ENCODE measurements at regions not wholly inside any gene's neighbourhood (a gene's known extent, or its start where the extent isn't known, plus 50 kb on each side); places are given as distances from the start of the nearest gene placed in this dataset.

DNA sequence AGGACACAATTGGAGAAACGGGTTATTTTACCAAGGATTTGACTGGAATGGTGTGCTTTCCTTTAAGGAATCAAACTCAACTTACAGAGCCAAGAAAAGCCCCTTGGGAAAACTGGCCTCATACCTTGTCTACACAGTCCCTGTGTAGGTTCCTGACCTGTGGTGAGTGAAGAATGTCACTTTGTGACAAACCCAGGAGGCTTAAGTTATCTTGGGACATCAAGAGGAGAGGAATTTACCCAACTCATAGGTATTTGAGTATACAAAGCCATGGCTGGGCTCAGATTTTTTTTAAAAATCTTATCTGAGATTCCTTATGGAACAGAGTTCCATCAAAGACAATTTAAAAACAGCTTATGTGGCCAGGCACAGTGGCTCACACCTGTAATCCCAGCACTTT, 112.1 kb downstream of the EIF4E start:
- no peak for DNase-seq
- WGBS, result no CpG with 5 or more reads among the region's 1 CpG
- no peak overlapping the region for H3K23ac ChIP-seq (ENCODE audit: low read length in 2 of 2)
- H2BK12ac ChIP-seq (ENCODE audit: low read length in 2 of 2), result no peak overlapping the region
- H3K4ac ChIP-seq (ENCODE audit: low read depth in 1 of 2, low read length in 2 of 2), result no peak overlapping the region
- H3K14ac ChIP-seq (ENCODE audit: low read length in 2 of 2), result no peak overlapping the region
- no peaks in the 10 kb centered on the region for H3K79me1 ChIP-seq (replicated peaks; ENCODE audit: low read length, poor library complexity, severe bottlenecking)
- H3K27ac ChIP-seq (ENCODE audit: low read length, poor library complexity, severe bottlenecking), result no peak overlapping the region
- no peak overlapping the region for H3K9ac ChIP-seq (ENCODE audit: low read length)
- H2BK5ac ChIP-seq (ENCODE audit: low read depth, low read length, poor library complexity, severe bottlenecking), result no peak overlapping the region
- no peak overlapping the region for H3K18ac ChIP-seq (ENCODE audit: low read depth in 1 of 2, low read length in 2 of 2)
- no peak overlapping the region for H2BK15ac ChIP-seq (ENCODE audit: low read depth, poor library complexity, severe bottlenecking)
- H4K91ac ChIP-seq (ENCODE audit: low read length), result no peak overlapping the region
- H3K4me1 ChIP-seq (ENCODE audit: control insufficient read depth, insufficient read depth, low read depth, low read length), result no peaks in the 10 kb centered on the region
- no peaks in the 10 kb centered on the region for H3K9me3 ChIP-seq (ENCODE audit: control insufficient read depth, low read length)
- no peak overlapping the region for H2BK120ac ChIP-seq (ENCODE audit: low read depth, low read length)
- no peak overlapping the region for H3K4me2 ChIP-seq (ENCODE audit: low read length, poor library complexity, severe bottlenecking)
- H3K36me3 ChIP-seq (ENCODE audit: control insufficient read depth in 1 of 2, insufficient read depth in 2 of 2, low read depth in 1 of 2, low read length in 2 of 2), result no peaks in the 10 kb centered on the region
- no peak overlapping the region for H2AFZ ChIP-seq (ENCODE audit: low read depth, low read length)
- H2AK5ac ChIP-seq (ENCODE audit: low read length, severe bottlenecking), result no peak overlapping the region
- H4K8ac ChIP-seq (ENCODE audit: low read length), result no peak overlapping the region
- H3K27me3 ChIP-seq (ENCODE audit: control insufficient read depth in 1 of 2, insufficient read depth in 1 of 2, low read length in 2 of 2), result no peaks in the 10 kb centered on the region
- H3K4me3 ChIP-seq (ENCODE audit: insufficient read depth in 1 of 2, low read depth in 1 of 2, low read length in 2 of 2), result no peak overlapping the region

DNA sequence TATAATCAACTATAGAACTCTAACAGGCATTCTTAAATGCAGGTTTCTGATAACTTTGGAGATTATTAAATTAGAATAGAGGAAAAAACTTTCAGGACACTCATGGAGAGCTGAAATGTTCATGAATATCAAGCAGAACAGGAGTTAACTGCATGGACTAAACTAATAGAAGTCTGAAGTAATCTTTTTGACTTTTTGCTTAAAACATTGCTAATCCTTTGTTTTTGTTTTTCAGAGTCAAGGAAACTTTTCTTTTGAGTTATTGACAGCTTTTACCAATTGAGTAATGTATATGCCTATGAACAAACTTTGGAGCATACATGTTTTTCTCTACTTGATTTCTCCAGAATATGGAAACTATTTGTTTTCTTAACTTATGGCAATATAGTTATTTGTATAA, 112.5 kb downstream of the EIF4E start:
- no peak overlapping the region for H3K27ac ChIP-seq (ENCODE audit: low read length, poor library complexity, severe bottlenecking)
- no peak overlapping the region for H4K91ac ChIP-seq (ENCODE audit: low read length)
- H3K4ac ChIP-seq (ENCODE audit: low read depth in 1 of 2, low read length in 2 of 2), result no peak overlapping the region
- no peaks in the 10 kb centered on the region for H3K4me1 ChIP-seq (ENCODE audit: control insufficient read depth, insufficient read depth, low read depth, low read length)
- H3K27me3 ChIP-seq (ENCODE audit: control insufficient read depth in 1 of 2, insufficient read depth in 1 of 2, low read length in 2 of 2), result no peaks in the 10 kb centered on the region
- no peak overlapping the region for H2BK12ac ChIP-seq (ENCODE audit: low read length in 2 of 2)
- no peak overlapping the region for H3K18ac ChIP-seq (ENCODE audit: low read depth in 1 of 2, low read length in 2 of 2)
- H3K79me1 ChIP-seq (replicated peaks; ENCODE audit: low read length, poor library complexity, severe bottlenecking), result no peaks in the 10 kb centered on the region
- no peaks in the 10 kb centered on the region for H3K36me3 ChIP-seq (ENCODE audit: control insufficient read depth in 1 of 2, insufficient read depth in 2 of 2, low read depth in 1 of 2, low read length in 2 of 2)
- no peaks in the 10 kb centered on the region for H3K9me3 ChIP-seq (ENCODE audit: control insufficient read depth, low read length)
- H4K8ac ChIP-seq (ENCODE audit: low read length), result no peak overlapping the region
- no peak overlapping the region for H3K14ac ChIP-seq (ENCODE audit: low read length in 2 of 2)
- no peak overlapping the region for H2BK120ac ChIP-seq (ENCODE audit: low read depth, low read length)
- no peak overlapping the region for H2BK5ac ChIP-seq (ENCODE audit: low read depth, low read length, poor library complexity, severe bottlenecking)
- no peak overlapping the region for H3K9ac ChIP-seq (ENCODE audit: low read length)
- no peak overlapping the region for H3K4me3 ChIP-seq (ENCODE audit: insufficient read depth in 1 of 2, low read depth in 1 of 2, low read length in 2 of 2)
- no peak overlapping the region for H2AFZ ChIP-seq (ENCODE audit: low read depth, low read length)
- no peak for DNase-seq
- no peak overlapping the region for H2AK5ac ChIP-seq (ENCODE audit: low read length, severe bottlenecking)
- no peak overlapping the region for H3K23ac ChIP-seq (ENCODE audit: low read length in 2 of 2)
- no peak overlapping the region for H3K4me2 ChIP-seq (ENCODE audit: low read length, poor library complexity, severe bottlenecking)
- H2BK15ac ChIP-seq (ENCODE audit: low read depth, poor library complexity, severe bottlenecking), result no peak overlapping the region

DNA sequence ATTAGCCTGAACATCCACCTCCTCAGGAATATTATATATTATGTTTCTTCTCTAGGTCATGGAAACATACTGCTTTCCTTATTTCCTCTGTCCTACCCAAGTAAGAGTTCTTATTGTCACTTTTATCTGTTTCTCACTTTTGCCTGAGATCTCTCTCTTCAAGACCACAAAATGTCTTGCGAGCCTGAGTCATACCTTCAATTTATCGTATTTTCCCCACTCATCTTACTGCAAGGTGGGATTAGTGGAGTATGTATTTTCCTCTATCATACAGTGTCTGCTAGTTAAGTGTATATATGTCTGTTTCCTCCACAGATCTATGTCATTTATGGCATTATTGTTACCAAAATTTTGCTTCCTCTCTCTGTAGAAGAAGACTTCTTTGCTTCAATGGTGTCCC, 124.5 kb downstream of the EIF4E start:
- Histone ChIP-seq H3K4me3 (ENCODE audit: insufficient read depth in 1 of 2, low read depth in 1 of 2, low read length in 2 of 2) (no peak overlapping the region), H2BK12ac (ENCODE audit: low read length in 2 of 2) (no peak overlapping the region), H3K4ac (ENCODE audit: low read depth in 1 of 2, low read length in 2 of 2) (no peak overlapping the region), H2BK15ac (ENCODE audit: low read depth, poor library complexity, severe bottlenecking) (no peak overlapping the region), H2BK120ac (ENCODE audit: low read depth, low read length) (no peak overlapping the region), H2BK5ac (ENCODE audit: low read depth, low read length, poor library complexity, severe bottlenecking) (no peak overlapping the region), H3K36me3 (ENCODE audit: control insufficient read depth in 1 of 2, insufficient read depth in 2 of 2, low read depth in 1 of 2, low read length in 2 of 2) (no peaks in the 10 kb centered on the region), H3K23ac (ENCODE audit: low read length in 2 of 2) (no peak overlapping the region), H3K14ac (ENCODE audit: low read length in 2 of 2) (no peak overlapping the region), H4K91ac (ENCODE audit: low read length) (no peak overlapping the region), H3K4me2 (ENCODE audit: low read length, poor library complexity, severe bottlenecking) (no peak overlapping the region), H3K9me3 (ENCODE audit: control insufficient read depth, low read length) (no peaks in the 10 kb centered on the region), H3K9ac (ENCODE audit: low read length) (no peak overlapping the region), H3K79me1 (replicated peaks; ENCODE audit: low read length, poor library complexity, severe bottlenecking) (no peaks in the 10 kb centered on the region), H2AFZ (ENCODE audit: low read depth, low read length) (no peak overlapping the region), H3K27me3 (ENCODE audit: control insufficient read depth in 1 of 2, insufficient read depth in 1 of 2, low read length in 2 of 2) (no peaks in the 10 kb centered on the region), H3K27ac (ENCODE audit: low read length, poor library complexity, severe bottlenecking) (no peak overlapping the region), H4K8ac (ENCODE audit: low read length) (no peak overlapping the region), H3K18ac (ENCODE audit: low read depth in 1 of 2, low read length in 2 of 2) (no peak overlapping the region), H2AK5ac (ENCODE audit: low read length, severe bottlenecking) (no peak overlapping the region), H3K4me1 (ENCODE audit: control insufficient read depth, insufficient read depth, low read depth, low read length) (no peaks in the 10 kb centered on the region)
- DNase-seq, result no peak
- no CpG with 5 or more reads among the region's 2 CpGs for WGBS

DNA sequence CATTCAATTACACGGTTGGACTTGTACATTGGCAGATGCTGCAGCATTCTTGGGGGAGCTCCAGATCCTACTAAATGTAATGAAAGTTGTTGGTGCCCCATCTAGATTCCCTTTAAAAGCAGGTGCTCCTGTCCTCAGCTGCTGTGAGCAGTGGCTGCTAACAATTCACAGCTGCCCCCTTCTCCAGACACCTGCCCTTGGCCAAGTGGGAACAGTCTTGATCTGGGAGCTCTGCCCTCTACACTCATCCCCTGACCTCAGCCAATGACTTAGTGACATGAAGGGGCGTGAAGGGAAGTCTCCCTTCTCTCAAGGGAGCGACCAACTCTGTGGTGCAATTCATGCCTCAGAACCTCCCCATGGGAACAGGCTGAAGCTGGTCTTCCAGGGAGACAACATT, 125.7 kb downstream of the EIF4E start:
- H3K9me3 ChIP-seq (ENCODE audit: control insufficient read depth, low read length), result no peaks in the 10 kb centered on the region
- no peak overlapping the region for H3K4ac ChIP-seq (ENCODE audit: low read depth in 1 of 2, low read length in 2 of 2)
- H2BK15ac ChIP-seq (ENCODE audit: low read depth, poor library complexity, severe bottlenecking), result no peak overlapping the region
- no peaks in the 10 kb centered on the region for H3K27me3 ChIP-seq (ENCODE audit: control insufficient read depth in 1 of 2, insufficient read depth in 1 of 2, low read length in 2 of 2)
- no peak overlapping the region for H3K4me3 ChIP-seq (ENCODE audit: insufficient read depth in 1 of 2, low read depth in 1 of 2, low read length in 2 of 2)
- no peak overlapping the region for H2AFZ ChIP-seq (ENCODE audit: low read depth, low read length)
- no peak overlapping the region for H3K14ac ChIP-seq (ENCODE audit: low read length in 2 of 2)
- H2BK120ac ChIP-seq (ENCODE audit: low read depth, low read length), result no peak overlapping the region
- no peaks in the 10 kb centered on the region for H3K36me3 ChIP-seq (ENCODE audit: control insufficient read depth in 1 of 2, insufficient read depth in 2 of 2, low read depth in 1 of 2, low read length in 2 of 2)
- no peaks in the 10 kb centered on the region for H3K79me1 ChIP-seq (replicated peaks; ENCODE audit: low read length, poor library complexity, severe bottlenecking)
- 89% methylated on average over 3 of the region's 3 CpGs for WGBS
- peak overlapping the region; percentile 18 for H4K91ac ChIP-seq (ENCODE audit: low read length)
- no peak overlapping the region for H4K8ac ChIP-seq (ENCODE audit: low read length)
- H3K4me2 ChIP-seq (ENCODE audit: low read length, poor library complexity, severe bottlenecking), result no peak overlapping the region
- H3K18ac ChIP-seq (ENCODE audit: low read depth in 1 of 2, low read length in 2 of 2), result no peak overlapping the region
- H3K9ac ChIP-seq (ENCODE audit: low read length), result no peak overlapping the region
- H3K4me1 ChIP-seq (ENCODE audit: control insufficient read depth, insufficient read depth, low read depth, low read length), result no peaks in the 10 kb centered on the region
- no peak overlapping the region for H3K27ac ChIP-seq (ENCODE audit: low read length, poor library complexity, severe bottlenecking)
- H2BK12ac ChIP-seq (ENCODE audit: low read length in 2 of 2), result no peak overlapping the region
- H2BK5ac ChIP-seq (ENCODE audit: low read depth, low read length, poor library complexity, severe bottlenecking), result no peak overlapping the region
- DNase-seq, result no peak
- H3K23ac ChIP-seq (ENCODE audit: low read length in 2 of 2), result no peak overlapping the region
- H2AK5ac ChIP-seq (ENCODE audit: low read length, severe bottlenecking), result no peak overlapping the region

All from mesenchymal stem cell (in vitro differentiated cells and primary cell).